Head of caudate nucleus (tissue), 42 donors: ENCODE measurements at regions not wholly inside any gene's neighbourhood (a gene's known extent, or its start where the extent isn't known, plus 50 kb on each side); places are given as distances from the start of the nearest gene placed in this dataset.

Experiments used
- DNase-seq, 42 donors: peaks; one replicate each; pipeline versions ENCODE4 v3.0.0 to v3.0.0-alpha.2; 2020 to 2021; ENCODE audit warnings: mixed read lengths in 7 of 42
- intact Hi-C: fragments of 100-400 bp; cut with DNase I; formaldehyde crosslinking; loops from one replicate; pipeline ENCODE4 v1.15.0; 2022

DNA sequence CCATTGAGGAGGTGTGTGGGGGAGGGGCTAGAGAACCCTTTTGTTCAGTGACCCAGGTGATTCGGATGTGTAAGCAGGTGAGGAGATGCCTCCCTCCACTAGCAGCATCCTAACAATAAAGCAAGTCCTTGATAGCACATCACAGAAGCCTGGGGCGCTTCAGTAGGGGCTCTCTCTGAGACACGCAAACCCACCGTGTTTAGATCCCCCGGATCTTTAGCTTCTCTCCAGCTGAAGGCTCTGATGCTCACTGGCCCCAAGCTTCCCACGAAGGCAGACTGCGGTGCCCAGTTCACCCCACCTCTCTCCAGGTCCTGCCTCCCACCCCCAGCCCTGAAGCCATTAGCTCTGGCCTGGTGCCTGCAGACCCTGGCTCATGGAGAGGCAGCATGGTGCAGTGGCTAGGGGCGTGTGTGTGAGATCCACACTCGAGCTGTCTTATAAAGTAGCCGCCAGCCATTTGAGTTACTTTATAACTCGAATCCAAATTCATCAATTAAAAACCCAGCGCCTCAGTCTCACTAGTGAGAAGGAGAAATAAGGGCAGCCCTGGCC, 204.7 kb upstream of the TNRC6C start:
- intact Hi-C loops, result no loop called here
- DNase-seq, result peak in 2 of 42 donors; percentile 9 to 13

GRCh38 chr17:77754956-77755355, 203.5 kb upstream of the TNRC6C start:
- intact Hi-C loops, result no loop called here
- DNase-seq, result peak in 1 of 42 donors; percentile 18

DNA sequence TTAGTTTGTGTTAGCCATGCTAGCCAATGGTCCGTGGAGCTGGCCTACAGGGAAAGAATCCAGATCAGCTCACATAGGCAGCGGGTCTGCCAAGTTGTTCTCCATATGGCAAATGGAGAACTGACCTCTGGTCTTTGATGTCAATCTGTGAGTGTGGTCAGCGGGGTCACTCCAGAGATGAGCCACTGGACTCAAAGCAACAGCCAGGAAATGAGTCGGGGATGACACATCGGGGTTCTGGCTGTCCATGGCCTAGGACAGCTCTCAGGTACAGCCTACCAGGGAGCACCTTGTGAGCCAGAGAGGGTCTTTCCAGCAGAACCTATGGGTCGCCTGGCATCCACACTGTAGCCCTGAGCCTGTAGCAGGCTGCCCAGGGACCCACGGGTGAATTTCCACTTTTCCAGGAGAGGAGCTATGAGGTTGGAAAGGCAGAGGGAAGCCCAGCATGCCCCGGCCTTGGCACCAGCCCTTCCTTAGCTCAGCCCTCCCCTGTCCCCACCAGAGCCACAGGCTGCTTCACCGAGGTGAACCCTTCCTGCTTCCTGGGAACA, 203.0 kb upstream of the TNRC6C start:
- DNase-seq, result peak in 2 of 42 donors; percentile 9 to 22
- intact Hi-C loops, result no loop called here

GRCh38 chr17:77756028-77756427, 202.5 kb upstream of the TNRC6C start:
- DNase-seq, result no peak
- intact Hi-C loops, result no loop called here

DNA sequence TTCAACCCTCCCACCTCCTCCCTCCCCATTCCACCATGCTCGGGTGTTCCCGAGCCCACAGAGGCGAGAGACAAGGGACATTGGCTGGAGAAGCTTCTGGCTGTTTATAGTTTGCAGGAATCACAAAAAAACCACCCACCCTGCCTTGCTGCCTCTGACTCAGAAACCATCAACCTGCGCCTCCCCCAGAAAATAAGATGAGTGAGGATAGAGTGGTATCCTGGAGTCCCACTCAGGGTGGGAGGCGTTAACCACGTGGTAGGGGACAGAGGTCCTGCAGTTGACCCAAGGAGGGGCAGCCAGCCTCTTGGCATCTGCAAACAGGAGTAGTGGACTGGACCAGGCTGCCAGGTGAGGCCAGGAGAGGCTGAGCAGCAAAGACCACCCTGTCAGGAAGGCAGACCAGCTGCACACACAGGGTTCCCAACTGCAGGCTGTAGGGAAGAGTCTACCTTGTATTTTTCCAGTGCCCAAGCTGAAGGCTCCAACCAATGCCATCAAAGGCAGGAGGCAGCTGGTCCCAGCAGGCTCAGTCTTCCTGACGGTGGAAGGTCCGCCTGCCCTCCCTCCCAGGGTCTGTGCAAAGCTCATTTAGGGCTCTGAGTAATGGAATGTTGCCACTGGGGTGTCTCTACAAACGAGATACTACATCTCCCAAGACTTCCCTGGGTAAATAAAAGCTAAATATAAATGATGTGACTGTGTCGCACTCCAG, 201.5 kb upstream of the TNRC6C start:
- no peak for DNase-seq
- intact Hi-C loops, result no loop called here

DNA sequence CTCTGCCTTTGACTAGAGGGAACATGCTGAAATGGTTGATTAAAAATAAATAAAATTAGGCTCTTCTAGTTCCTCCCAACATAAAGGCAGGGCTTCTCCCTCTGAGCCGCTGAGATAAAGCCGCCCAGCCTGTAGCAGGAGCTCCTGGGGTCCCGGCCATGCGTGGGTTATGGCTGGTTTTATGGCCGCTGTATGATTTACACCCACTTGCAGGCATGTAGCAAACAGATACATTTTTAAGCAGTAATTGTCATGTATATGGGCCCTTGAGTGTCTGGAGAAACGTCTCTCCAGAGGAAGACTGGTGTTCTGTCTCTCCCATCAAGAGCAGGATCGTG, 201.0 kb upstream of the TNRC6C start:
- intact Hi-C loops, result no loop called here
- DNase-seq, result no peak

- intact Hi-C loops, result no loop called here
- no peak for DNase-seq
Observed at GRCh38 chr17:77763023-77763422, 195.5 kb upstream of the TNRC6C start.

DNA sequence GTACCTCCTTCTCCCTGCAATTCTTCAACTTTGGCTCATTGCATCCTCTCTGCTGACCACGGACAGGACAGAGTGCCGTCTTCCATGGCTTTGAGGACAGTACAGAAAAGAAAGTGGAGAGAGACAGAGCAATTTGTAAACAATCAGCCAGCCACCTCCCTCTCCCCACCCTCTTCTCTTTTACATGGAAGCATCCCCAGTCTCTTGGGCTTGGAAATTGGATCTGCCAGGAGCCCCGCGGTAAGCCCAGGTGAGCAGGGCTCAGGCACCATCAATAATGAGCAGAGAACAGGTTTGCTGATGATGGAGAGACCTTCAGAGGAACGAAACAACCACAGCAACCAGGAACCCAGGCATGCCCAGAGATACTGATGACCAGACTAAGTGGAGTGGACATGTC, 194.9 kb upstream of the TNRC6C start:
- DNase-seq, result no peak
- intact Hi-C loops, result no loop called here

GRCh38 chr17:77765292-77765691, 193.2 kb upstream of the TNRC6C start:
- DNase-seq, result no peak

GRCh38 chr17:77767148-77767547, 191.4 kb upstream of the TNRC6C start:
- intact Hi-C loops, result no loop called here
- no peak for DNase-seq

More at GRCh38 chr17:77765292-77765691, 193.2 kb upstream of the TNRC6C start:
- intact Hi-C loops, result no loop called here

GRCh38 chr17:77768248-77768852, 190.2 kb upstream of the TNRC6C start:
- intact Hi-C loops, result no loop called here
- DNase-seq, result no peak

DNA sequence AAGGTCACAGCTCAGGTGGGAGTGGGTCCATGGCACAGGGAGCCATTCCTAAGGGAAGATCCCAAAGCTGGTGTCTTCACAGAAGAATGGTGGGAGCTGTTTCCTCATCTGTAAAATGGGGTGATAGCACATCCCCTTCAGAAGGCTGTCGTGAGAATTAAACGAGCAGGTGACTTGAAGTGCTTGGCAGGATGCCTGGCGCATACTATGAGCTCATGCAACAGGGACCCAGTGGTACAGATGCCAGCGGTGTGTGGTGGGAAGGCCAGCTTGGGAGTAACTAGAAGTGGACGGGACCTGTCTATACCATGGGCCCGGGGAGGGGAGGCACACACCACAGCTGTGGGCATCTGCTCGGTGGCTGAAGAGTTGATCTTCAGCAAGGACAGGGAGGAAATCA, 189.3 kb upstream of the TNRC6C start:
- intact Hi-C loops, result no loop called here
- no peak for DNase-seq

DNA sequence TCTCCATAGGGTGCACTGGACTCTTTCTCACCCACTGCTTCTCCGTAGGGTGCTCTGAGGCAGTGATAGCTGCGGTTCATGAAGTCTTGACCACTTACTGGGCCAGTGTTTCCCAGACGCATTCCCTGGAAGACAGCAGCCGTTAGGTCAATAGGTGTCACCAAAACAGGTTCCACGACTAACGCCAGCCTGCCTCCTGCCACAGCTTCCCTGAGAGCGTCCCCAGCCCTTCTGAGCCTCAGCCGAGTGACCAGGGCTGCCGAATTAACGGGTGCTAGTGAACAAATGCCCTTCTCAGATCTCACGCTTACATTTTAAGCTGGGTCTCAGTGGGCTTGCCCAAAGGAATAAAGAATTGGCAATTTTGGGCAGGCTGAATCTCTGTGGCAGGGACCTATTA, 188.7 kb upstream of the TNRC6C start:
- DNase-seq, result no peak
- intact Hi-C loops, result no loop called here

DNA sequence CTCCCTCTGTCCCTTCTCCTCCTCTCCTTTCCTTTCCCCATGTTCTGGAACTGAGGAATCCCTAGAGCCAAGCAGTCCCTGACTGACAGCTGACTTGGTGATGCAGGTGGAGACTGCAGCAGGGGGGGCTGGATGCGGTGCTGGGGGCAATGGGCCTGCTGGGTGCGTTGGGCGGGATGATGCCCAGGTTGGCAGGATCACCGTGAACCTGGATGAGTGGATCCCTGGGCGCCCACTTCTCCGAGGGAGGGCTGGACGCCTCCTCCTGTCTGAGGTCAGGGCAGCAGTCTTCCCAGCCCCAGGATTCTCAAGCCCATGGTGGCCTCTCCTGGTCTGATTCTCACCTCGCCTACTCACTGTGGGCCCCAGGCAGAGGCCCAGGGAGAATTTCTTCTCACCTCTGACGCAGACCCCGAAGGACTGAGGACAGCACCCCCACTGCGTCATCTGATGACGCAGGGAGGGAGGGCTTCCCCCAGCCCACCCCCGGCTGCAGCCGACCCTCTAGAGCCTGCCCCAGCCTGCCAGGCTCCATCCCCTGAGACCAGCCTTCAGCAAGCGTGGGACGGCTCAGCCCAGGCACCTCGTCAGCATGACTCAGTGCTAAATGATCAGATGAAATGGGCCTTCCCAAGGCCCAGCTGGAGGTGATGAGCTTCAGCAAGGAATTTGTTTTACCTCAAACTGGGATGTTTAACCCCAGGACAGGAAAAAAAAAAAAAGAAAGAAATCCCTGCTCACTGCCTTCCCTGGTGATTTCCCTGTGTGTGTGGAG, 188.0 kb upstream of the TNRC6C start:
- intact Hi-C loops, result no loop called here
- no peak for DNase-seq

DNA sequence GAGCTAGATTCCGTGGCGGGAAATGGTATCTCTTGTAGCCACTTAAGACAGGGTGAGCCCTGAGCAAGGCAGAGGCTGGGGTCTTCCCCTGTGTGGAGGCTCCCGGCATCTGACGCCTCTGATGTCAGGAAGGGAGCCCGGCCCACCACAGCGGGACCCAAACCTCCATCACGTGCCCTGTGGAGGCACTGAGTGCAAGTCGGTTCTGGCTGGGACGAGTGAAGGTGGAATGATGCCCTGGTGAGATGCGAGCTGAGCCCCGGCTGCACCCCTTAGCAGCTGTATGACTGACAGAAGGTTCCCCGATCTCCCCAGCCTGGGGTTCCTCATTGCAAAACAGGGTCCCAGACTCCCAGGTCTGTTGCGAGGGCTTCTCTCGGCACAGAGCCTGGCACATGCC, 187.4 kb upstream of the TNRC6C start:
- no peak for DNase-seq
- intact Hi-C loops, result no loop called here

DNA sequence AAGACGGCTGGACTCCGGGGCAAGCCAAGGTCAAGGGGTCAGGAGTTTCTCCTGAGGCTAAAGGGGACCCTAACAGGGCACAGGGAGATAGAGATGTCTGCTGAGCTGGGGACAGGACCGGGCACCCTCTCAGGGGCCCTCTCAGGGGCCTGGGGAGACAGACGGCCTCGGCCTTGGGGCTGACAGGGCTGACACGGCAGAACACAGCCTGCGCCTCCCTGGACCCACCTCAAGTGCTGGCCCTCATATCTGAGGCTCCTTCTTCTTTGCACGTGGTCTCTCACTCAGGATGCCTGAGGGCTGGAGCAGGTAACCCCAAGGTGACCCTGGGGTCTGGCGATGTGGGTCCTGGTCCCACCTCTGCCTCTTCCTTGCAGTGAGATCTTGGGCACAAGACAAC, 186.9 kb upstream of the TNRC6C start:
- no peak for DNase-seq
- intact Hi-C loops, result no loop called here

GRCh38 chr17:77771998-77772397, 186.5 kb upstream of the TNRC6C start:
- DNase-seq, result no peak
- intact Hi-C loops, result no loop called here

DNA sequence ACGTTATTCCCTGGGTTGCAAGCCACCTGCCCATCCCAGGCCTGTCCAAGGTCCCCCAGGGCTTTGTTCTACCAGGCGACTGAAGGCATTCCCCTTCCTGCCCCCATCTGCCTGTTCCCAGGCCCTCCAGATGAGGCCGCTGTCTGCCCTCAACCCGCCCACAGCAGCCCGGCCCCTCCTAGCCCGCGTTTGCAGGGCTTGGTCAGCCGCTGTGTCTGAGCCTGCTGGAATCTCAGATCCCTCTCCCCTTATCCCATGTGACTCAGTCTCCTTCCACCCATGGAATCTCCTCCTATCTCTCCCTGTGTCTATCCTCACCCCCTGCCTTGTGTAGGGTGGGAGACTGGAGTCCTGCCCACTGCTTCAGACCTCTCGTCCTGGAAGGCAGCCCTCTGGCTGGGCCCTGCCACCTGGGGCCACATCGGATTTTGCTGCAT, 186.0 kb upstream of the TNRC6C start:
- peak in 10 of 42 donors; percentile 13 to 47 (median 24) for DNase-seq

GRCh38 chr17:77772899-77773358, 185.6 kb upstream of the TNRC6C start:
- no peak for DNase-seq
- intact Hi-C loops, result no loop called here

More for the DNA sequence above, 186.0 kb upstream of the TNRC6C start:
- intact Hi-C loops, result no loop called here

GRCh38 chr17:77774182-77774581, 184.3 kb upstream of the TNRC6C start:
- intact Hi-C loops, result no loop called here
- DNase-seq, result no peak
